ENCODE measurements at regions not wholly inside any gene's neighbourhood (a gene's known extent, or its start where the extent isn't known, plus 50 kb on each side); places are given as distances from the start of the nearest gene placed in this dataset.

DNA sequence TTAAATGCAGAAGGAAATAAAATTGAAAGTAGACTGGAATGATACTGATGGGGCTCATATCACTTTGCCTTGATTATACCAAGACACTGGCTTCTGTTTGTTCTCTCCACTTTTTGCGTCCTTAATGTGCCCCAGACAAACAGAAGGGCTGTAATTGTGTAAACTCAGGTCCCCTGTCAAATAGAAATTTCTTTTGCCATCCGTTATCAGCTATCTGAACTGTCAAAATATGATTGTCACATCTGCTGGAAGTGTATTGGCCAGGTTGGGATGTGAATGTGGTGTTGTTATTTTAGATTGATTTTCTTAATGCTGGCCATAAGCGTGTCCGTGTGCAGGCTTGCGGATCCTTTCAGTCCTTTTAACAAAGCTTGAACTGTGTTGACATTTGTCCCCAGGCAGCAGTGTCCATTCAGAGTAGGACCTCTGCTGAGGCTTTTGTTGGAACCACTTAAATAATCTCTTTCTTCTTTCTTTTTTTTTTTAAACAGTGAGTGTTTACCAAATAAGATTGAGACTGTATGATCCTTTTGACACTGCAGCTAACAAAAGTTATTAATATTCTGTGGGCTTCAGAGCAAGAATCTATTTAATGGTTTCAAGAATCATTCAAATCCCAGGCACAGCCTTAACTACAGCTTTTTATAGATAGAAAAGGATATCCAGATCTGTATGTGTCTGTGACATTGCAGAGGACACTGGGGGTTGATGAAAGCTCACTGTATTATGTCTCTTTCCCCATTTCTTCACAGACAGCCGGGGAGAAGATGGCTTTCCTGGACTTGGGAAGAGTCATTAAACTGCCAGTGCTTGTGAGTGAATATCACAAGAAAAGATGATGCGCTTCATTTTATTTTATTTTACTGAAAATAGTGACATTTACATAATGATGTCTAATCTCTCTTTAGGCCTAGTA lies 171.7 kb downstream of the ZNF608 start:
- intact Hi-C loops (cut with DNase I; ENCODE audit: low total_unique reads): no loop called here
- no peak for DNase-seq
- Histone ChIP-seq H3K27ac (no peak overlapping the region), H3K4me3 (no peak overlapping the region), H3K4me1 (no peaks in the 10 kb centered on the region), H3K36me3 (no peaks in the 10 kb centered on the region), H3K9me3 (no peaks in the 10 kb centered on the region), H3K27me3 (no peaks in the 10 kb centered on the region)
- TF ChIP-seq, protein P1, sequence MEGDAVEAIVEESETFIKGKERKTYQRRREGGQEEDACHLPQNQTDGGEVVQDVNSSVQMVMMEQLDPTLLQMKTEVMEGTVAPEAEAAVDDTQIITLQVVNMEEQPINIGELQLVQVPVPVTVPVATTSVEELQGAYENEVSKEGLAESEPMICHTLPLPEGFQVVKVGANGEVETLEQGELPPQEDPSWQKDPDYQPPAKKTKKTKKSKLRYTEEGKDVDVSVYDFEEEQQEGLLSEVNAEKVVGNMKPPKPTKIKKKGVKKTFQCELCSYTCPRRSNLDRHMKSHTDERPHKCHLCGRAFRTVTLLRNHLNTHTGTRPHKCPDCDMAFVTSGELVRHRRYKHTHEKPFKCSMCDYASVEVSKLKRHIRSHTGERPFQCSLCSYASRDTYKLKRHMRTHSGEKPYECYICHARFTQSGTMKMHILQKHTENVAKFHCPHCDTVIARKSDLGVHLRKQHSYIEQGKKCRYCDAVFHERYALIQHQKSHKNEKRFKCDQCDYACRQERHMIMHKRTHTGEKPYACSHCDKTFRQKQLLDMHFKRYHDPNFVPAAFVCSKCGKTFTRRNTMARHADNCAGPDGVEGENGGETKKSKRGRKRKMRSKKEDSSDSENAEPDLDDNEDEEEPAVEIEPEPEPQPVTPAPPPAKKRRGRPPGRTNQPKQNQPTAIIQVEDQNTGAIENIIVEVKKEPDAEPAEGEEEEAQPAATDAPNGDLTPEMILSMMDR (IDR thresholded peaks at IDR 0.05): no peak
- TF ChIP-seq POLR2A (IDR thresholded peaks at IDR 0.05): no peak

DNA sequence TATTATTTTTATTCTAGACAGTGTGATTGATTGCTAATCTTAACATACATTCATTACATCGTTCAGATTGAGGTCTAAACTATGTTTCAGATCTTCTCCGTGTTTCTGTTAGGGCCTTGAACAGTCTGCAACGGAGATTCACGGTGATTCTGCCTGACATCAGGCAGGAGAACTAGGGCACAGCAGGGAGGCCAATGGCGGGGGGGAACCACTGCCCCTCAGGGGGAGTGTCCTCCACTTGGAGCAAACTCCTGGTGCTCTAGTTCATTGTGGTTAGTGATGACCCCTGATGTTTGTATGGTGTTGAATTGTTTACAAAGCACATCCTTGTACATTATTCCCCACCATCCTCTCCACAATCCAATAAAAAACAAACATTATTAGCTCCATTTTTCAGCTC lies 173.5 kb downstream of the ZNF608 start:
- Histone ChIP-seq H3K27me3 (no peaks in the 10 kb centered on the region), H3K4me1 (no peaks in the 10 kb centered on the region), H3K36me3 (no peaks in the 10 kb centered on the region), H3K4me3 (no peak overlapping the region), H3K9me3 (no peaks in the 10 kb centered on the region), H3K27ac (no peak overlapping the region)
- intact Hi-C loops (cut with DNase I; ENCODE audit: low total_unique reads): no loop called here
- no peak for DNase-seq
- TF ChIP-seq POLR2A (IDR thresholded peaks at IDR 0.05): no peak
- TF ChIP-seq, protein P1 (IDR thresholded peaks at IDR 0.05): no peak

DNA sequence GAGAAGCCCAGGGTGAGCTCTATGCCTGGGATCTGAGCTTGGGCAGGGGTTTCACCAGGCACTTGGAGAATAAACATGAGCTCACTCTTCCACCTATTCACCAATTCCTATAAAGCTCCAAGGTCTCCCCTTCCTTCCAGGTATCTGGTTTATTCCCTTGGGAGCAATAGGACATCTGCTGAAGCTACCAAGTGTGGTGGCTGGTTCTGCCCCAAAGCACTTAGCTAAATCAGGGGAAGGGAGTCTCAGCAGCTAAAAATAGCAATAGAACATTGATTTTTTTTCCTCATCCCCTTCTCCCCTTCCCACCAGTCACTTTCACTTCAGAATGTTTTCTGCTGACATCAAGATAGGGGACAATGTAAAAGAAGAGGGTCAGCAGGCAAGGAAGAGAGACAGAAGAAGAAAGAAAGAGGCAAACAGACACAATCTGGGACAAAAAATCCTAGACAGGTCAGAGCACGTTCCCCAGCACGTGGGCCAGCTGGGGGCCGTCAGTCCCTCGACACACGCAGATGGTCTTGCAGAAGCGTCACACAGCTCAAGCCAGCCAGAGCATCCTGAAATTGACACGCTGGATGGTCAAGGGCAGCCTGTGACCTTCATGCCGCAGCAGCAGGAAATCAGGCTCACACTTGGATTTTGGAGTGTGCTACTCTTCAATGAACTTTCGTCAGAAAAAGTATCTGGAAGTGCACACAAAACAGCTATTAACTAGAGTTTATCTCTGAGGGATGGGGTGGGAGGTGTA lies 176.0 kb downstream of the ZNF608 start:
- no peaks in the 10 kb centered on the region for H3K36me3 ChIP-seq
- H3K9me3 ChIP-seq: no peaks in the 10 kb centered on the region
- intact Hi-C loops (cut with DNase I; ENCODE audit: low total_unique reads): no loop called here
- no peak overlapping the region for H3K4me3 ChIP-seq
- H3K27me3 ChIP-seq: no peaks in the 10 kb centered on the region
- H3K4me1 ChIP-seq: no peaks in the 10 kb centered on the region
- H3K27ac ChIP-seq: no peak overlapping the region
- TF ChIP-seq, protein P1 (IDR thresholded peaks at IDR 0.05): no peak
- TF ChIP-seq POLR2A (IDR thresholded peaks at IDR 0.05): no peak
- no peak for DNase-seq

DNA sequence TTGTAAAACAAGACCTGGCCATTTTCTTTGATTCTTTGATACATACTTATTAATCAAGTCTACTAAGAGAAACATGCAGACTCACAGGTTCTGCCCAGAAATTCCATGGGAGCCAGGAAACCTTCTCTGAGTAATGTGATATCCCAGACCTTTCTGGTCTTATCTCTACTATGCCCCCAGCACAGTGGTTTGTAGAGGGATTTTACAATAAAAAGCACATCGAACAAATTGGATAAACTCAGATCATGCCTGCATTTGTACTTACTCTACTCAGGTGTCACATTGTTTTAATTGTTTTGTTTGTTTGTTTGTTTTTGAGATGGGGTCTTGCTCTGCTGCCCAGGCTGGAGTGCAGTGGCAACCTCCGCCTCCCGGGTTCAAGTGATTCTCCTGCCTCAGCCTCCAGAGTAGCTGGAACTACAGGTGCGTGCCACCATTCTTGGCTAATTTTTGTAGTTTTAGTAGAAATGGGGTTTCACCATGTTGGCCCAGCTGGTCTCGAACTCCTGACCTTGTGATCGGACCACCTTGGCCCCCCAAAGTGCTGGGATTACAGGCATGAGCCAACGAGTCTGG lies 179.5 kb downstream of the ZNF608 start:
- Histone ChIP-seq H3K9me3 (no peaks in the 10 kb centered on the region), H3K4me3 (no peak overlapping the region), H3K27ac (no peak overlapping the region), H3K4me1 (no peaks in the 10 kb centered on the region), H3K27me3 (no peaks in the 10 kb centered on the region), H3K36me3 (peaks cover 0 to 4% of the 10 kb centered on the region in 2 donors)
- no peak for DNase-seq
- intact Hi-C loops (cut with DNase I; ENCODE audit: low total_unique reads): no loop called here
- TF ChIP-seq, protein P1 (IDR thresholded peaks at IDR 0.05): no peak
- no peak for TF ChIP-seq POLR2A (IDR thresholded peaks at IDR 0.05)

DNA sequence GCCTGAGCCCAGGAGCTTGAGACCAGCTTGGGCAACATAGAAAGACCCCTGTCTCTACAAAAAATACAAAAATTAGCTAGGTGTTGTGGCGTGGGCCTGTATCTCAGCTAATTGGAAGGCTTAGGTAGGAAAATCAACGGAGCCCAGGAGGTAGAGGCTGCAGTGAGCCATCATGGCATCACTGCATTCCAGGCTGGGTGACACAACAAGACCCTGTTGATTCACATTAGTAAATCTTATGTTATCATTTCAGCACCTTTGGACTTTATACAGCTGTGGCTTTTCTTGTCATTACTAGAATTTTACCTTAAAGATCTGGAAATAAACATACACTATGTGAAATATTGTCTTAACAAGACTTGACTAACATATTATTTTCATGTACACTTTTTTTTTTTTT lies 185.0 kb downstream of the ZNF608 start:
- TF ChIP-seq POLR2A (IDR thresholded peaks at IDR 0.05): no peak
- intact Hi-C loops (cut with DNase I; ENCODE audit: low total_unique reads): no loop called here
- Histone ChIP-seq H3K9me3 (no peaks in the 10 kb centered on the region), H3K27me3 (no peaks in the 10 kb centered on the region), H3K27ac (no peak overlapping the region), H3K4me3 (no peak overlapping the region), H3K36me3 (peaks cover 0 to 4% of the 10 kb centered on the region in 2 donors), H3K4me1 (no peaks in the 10 kb centered on the region)
- DNase-seq: no peak

Measured in uterus (tissue), 3 donors.